GM13977 (cell line): ENCODE measurements at regions not wholly inside any gene's neighbourhood (a gene's known extent, or its start where the extent isn't known, plus 50 kb on each side); places are given as distances from the start of the nearest gene placed in this dataset.

Source experiments
- DNase-seq: peaks from one replicate; pipeline ENCODE4 v3.0.0; 2012; ENCODE audit warnings: low spot score
- in situ Hi-C: fragments of 300-500 bp; cut with MboI; formaldehyde crosslinking; loops from one replicate; pipeline ENCODE4 v1.12.0; 2022; ENCODE audit warnings: low sequenced_read_pairs, low pct_unique_long_range_greater_than_20kb, mixed read lengths, inconsistent platforms; ENCODE audit not compliant: unreplicated experiment
- TF ChIP-seq, protein P1 (sequence below): IDR thresholded peaks from 2 replicates; pipeline ENCODE4 v1.5.1; 2012; ENCODE audit warnings: mild to moderate bottlenecking, control low read depth; ENCODE audit not compliant: insufficient read depth; ENCODE audit errors: extremely low read depth, missing control alignments

- no peak for DNase-seq
- in situ Hi-C loops: no loop called here
- TF ChIP-seq, protein P1, sequence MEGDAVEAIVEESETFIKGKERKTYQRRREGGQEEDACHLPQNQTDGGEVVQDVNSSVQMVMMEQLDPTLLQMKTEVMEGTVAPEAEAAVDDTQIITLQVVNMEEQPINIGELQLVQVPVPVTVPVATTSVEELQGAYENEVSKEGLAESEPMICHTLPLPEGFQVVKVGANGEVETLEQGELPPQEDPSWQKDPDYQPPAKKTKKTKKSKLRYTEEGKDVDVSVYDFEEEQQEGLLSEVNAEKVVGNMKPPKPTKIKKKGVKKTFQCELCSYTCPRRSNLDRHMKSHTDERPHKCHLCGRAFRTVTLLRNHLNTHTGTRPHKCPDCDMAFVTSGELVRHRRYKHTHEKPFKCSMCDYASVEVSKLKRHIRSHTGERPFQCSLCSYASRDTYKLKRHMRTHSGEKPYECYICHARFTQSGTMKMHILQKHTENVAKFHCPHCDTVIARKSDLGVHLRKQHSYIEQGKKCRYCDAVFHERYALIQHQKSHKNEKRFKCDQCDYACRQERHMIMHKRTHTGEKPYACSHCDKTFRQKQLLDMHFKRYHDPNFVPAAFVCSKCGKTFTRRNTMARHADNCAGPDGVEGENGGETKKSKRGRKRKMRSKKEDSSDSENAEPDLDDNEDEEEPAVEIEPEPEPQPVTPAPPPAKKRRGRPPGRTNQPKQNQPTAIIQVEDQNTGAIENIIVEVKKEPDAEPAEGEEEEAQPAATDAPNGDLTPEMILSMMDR: no peak
These were observed 1025.1 kb downstream of the OTOL1 start for GRCh38 chr3:162521669-162522068.

DNA sequence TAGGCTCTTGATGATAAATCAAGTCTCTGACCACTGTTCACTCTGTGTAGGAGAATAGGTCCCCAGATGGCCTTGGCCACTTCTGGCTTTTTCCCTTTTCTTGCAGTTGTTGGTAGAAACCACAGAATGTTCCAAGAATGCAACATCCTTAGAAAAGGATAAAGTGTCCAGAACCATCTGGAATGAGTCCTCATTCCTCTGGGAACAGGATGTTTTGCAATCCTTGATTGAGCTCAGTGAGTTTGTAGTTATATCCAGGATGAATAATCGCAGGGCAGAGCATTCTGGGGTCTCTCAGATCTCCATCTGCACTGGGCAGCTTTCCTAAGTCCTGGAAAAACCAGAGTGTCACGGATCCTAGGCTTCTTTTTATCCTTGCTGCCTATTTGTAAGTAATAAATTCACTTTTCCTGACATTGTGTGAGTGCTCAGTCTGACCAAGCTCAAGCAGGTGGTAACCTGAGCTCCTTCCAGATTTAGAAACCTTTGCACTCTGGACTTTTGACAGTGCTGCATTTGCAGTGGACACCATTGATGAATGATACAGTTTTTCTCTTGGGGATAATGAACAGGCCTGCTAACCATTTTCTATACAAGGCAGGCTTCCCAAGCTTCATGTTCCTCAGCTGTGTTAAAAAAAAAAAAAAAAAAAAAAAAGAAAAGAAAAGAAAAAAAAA lies 1028.6 kb downstream of the OTOL1 start:
- TF ChIP-seq, protein P1: no peak
- in situ Hi-C loops: no loop called here
- DNase-seq: no peak

DNA sequence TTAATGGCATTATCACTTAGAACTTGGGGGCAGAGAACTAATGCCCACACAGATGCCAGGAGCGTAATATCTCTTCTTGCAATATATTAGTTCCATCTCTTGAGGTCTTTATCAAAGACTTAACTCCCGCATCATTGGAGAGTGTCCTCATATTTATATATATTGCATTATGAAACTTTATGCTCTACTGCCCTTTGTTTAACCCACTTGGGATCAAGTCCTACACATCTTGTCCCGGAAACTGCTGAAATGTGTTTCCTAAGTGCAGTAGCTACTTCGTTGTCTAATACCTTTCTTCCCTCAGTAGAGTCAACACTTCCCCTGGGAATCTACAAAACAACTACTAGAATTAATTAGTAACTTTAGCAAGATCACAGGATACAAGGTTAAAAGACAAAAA lies 1029.2 kb downstream of the OTOL1 start:
- TF ChIP-seq, protein P1: no peak
- no peak for DNase-seq
- in situ Hi-C loops: no loop called here

- TF ChIP-seq, protein P1: no peak
- in situ Hi-C loops: no loop called here
- DNase-seq: no peak
These were observed 1037.8 kb downstream of the OTOL1 start for GRCh38 chr3:162534431-162534830.

GRCh38 chr3:162538491-162538890 lies 1041.9 kb downstream of the OTOL1 start:
- DNase-seq: no peak
- in situ Hi-C loops: no loop called here
- TF ChIP-seq, protein P1: no peak

GRCh38 chr3:162538906-162539305 lies 1042.3 kb downstream of the OTOL1 start:
- in situ Hi-C loops: no loop called here
- DNase-seq: no peak
- TF ChIP-seq, protein P1: no peak
